GM12878 (cell line): ENCODE measurements at regions not wholly inside any gene's neighbourhood (a gene's known extent, or its start where the extent isn't known, plus 50 kb on each side); places are given as distances from the start of the nearest gene placed in this dataset.

Experiments used
- ATAC-seq: fragments of 200-7000 bp; cut with Tn5 transposase; 3 replicates; pipeline ENCODE4 v1.9.1; 2020; ENCODE audit warnings: mild to moderate bottlenecking, moderate library complexity
- BruUV-seq: library from RNA; stranded (reverse); fragments of 400-500 nt; replicated peaks from 2 replicates; lab custom pipeline; 2021; lab: Mats Ljungman, UMichigan
- CTCF ChIA-PET: fragments of 300-600 bp; sonication (Branson Sonifier 250); formaldehyde crosslinking; extraction: SDS; loops from one replicate; lab custom pipeline; 2021; ENCODE audit warnings: inconsistent platforms; lab: Yijun Ruan, JAX
- POLR2A ChIA-PET: fragments of 350-600 bp; formaldehyde crosslinking; extraction: SDS; loops from one replicate; lab custom pipeline; 2021; ENCODE audit warnings: inconsistent platforms; lab: Charles Lee
- RAD21 ChIA-PET: fragments of 300-600 bp; sonication (Branson Sonifier 250); formaldehyde crosslinking; loops from one replicate; lab custom pipeline; 2023; ENCODE audit warnings: antibody characterized with exemption; ENCODE audit not compliant: unreplicated experiment; lab: Charles Lee
- SMC1A ChIA-PET: fragments of 300-600 bp; sonication (Branson Sonifier 250); formaldehyde crosslinking; loops from one replicate; lab custom pipeline; 2023; ENCODE audit not compliant: unreplicated experiment, uncharacterized antibody; lab: Charles Lee
- DNase-seq: peaks from one replicate; pipeline ENCODE4 v3.0.0-alpha.2; 2011; ENCODE audit warnings: low read depth, low spot score
- FAIRE-seq: peaks from 3 replicates; lab custom pipeline; 2011; peaks lifted over from hg19 to GRCh38; lab: Jason Lieb, UNC
- H2AFZ ChIP-seq: 2 replicates; pipeline ENCODE4 v1.6.0; 2011; ENCODE audit warnings: low read depth, low read length, control low read depth; ENCODE audit not compliant: control insufficient read depth
- H3K27ac ChIP-seq: 2 replicates; pipeline ENCODE4 v1.5.1; 2011; ENCODE audit warnings: control low read depth; ENCODE audit not compliant: control insufficient read depth, insufficient read depth
- H3K27me3 ChIP-seq, 2 experiments: replicated peaks in 1 of 2; 2 replicates each; pipeline versions ENCODE4 v1.6.0 to v1.6.1; 2011; ENCODE audit warnings: low read length in 1 of 2; ENCODE audit not compliant: control insufficient read depth in 2 of 2, insufficient read depth in 2 of 2
- H3K36me3 ChIP-seq, 2 experiments: 2 replicates each; pipeline ENCODE4 v1.5.1; 2011; ENCODE audit warnings: low read length in 1 of 2; ENCODE audit not compliant: control insufficient read depth in 2 of 2, insufficient read depth in 2 of 2
- H3K4me1 ChIP-seq: 2 replicates; pipeline ENCODE4 v1.6.1; 2011; ENCODE audit warnings: mild to moderate bottlenecking, low read length, moderate library complexity, mixed read lengths; ENCODE audit not compliant: control insufficient read depth, insufficient read depth
- H3K4me2 ChIP-seq: 2 replicates; pipeline ENCODE4 v1.6.0; 2011; ENCODE audit warnings: control low read depth; ENCODE audit not compliant: control insufficient read depth, insufficient read depth
- H3K4me3 ChIP-seq: fragments of 200-600 bp; sonication (generic); 2 replicates; pipeline ENCODE4 v1.5.1; 2016
- H3K79me2 ChIP-seq: 2 replicates; pipeline ENCODE4 v1.6.0; 2011; ENCODE audit warnings: low read length; ENCODE audit not compliant: control insufficient read depth, insufficient read depth
- H3K9ac ChIP-seq: 2 replicates; pipeline ENCODE4 v1.8.0; 2011; ENCODE audit warnings: low read length, control low read depth, mixed read lengths; ENCODE audit not compliant: control insufficient read depth, insufficient read depth
- H3K9me3 ChIP-seq: replicated peaks from 3 replicates; pipeline ENCODE4 v1.5.1; 2011; ENCODE audit warnings: mild to moderate bottlenecking, low read length; ENCODE audit not compliant: control insufficient read depth, insufficient read depth
- H4K20me1 ChIP-seq: 2 replicates; pipeline ENCODE4 v1.6.0; 2011; ENCODE audit not compliant: control insufficient read depth, insufficient read depth
- BMI1 ChIP-seq: fragments of 450-650 bp; IDR thresholded peaks from 2 replicates; pipeline ENCODE4 v1.6.1; 2016; ENCODE audit warnings: mild to moderate bottlenecking, moderate library complexity, borderline replicate concordance
- CBX5 ChIP-seq: sonication (generic); IDR thresholded peaks from 2 replicates; pipeline ENCODE4 v1.6.1; 2016; ENCODE audit warnings: low read depth, moderate library complexity, mild to moderate bottlenecking, inconsistent platforms
- CHD2 ChIP-seq: IDR thresholded peaks from 2 replicates; pipeline ENCODE4 v1.6.1; 2011; ENCODE audit warnings: low read depth, low read length, improper control_type of control experiment, borderline replicate concordance
- MEF2B ChIP-seq: fragments of 450-650 bp; IDR thresholded peaks from 2 replicates; pipeline ENCODE4 v1.6.1; 2018; ENCODE audit warnings: mild to moderate bottlenecking, moderate library complexity; ENCODE audit not compliant: partially characterized antibody, poor library complexity, severe bottlenecking
- NRF1 ChIP-seq: conservative IDR thresholded peaks from 2 replicates; pipeline ENCODE4 v1.6.1; 2011; ENCODE audit warnings: mild to moderate bottlenecking, low read depth, low read length, improper control_type of control experiment
- POLR2A ChIP-seq: IDR thresholded peaks from 2 replicates; pipeline ENCODE4 v1.6.1; 2011; ENCODE audit warnings: low read depth, mild to moderate bottlenecking, low read length
- SMARCA5 ChIP-seq: fragments of 450-650 bp; IDR thresholded peaks from 2 replicates; pipeline ENCODE4 v1.6.1; 2017; ENCODE audit warnings: mild to moderate bottlenecking
- TBL1XR1 ChIP-seq: IDR thresholded peaks from 2 replicates; pipeline ENCODE4 v1.6.1; 2012; ENCODE audit warnings: low read depth, low read length, improper control_type of control experiment
- YY1 ChIP-seq: IDR thresholded peaks from 2 replicates; pipeline ENCODE4 v1.6.1; 2011; ENCODE audit warnings: low read depth, mild to moderate bottlenecking, low read length
- ZNF217 ChIP-seq: fragments of 450-650 bp; IDR thresholded peaks from 2 replicates; pipeline ENCODE4 v1.6.1; 2017; ENCODE audit warnings: antibody characterized with exemption, mild to moderate bottlenecking
- ZNF622 ChIP-seq: fragments of 450-650 bp; IDR thresholded peaks from 2 replicates; pipeline ENCODE4 v1.6.1; 2017; ENCODE audit warnings: mild to moderate bottlenecking, inconsistent platforms
- ZSCAN29 ChIP-seq: fragments of 450-650 bp; IDR thresholded peaks from 2 replicates; pipeline ENCODE4 v1.6.1; 2017; ENCODE audit warnings: mild to moderate bottlenecking, moderate library complexity
- WGBS: methylation state at CpG from one replicate; pipeline ENCODE4 v1.1.6; 2016; ENCODE audit warnings: low lambda C conversion rate; ENCODE audit not compliant: insufficient replicate concordance, insufficient coverage; ENCODE audit errors: missing lambda C conversion rate; 5-methylcytosine and 5-hydroxymethylcytosine counted together
- in situ Hi-C: fragments of 300-500 bp; cut with MboI; formaldehyde crosslinking; loops from 9 replicates; pipeline ENCODE4 v1.14.3; 2018; ENCODE audit warnings: mixed read lengths
- intact Hi-C: fragments of 100-400 bp; cut with micrococcal nuclease; formaldehyde crosslinking; loops from one replicate; pipeline ENCODE4 v1.14.2; 2022; ENCODE audit not compliant: unreplicated experiment
- TF ChIP-seq, protein P1 (sequence below): fragments of 450-650 bp; IDR thresholded peaks from 2 replicates; pipeline ENCODE4 v1.6.1; 2016; ENCODE audit warnings: mild to moderate bottlenecking, moderate library complexity, borderline replicate concordance
- TF ChIP-seq, protein P2 (sequence below): IDR thresholded peaks from 2 replicates; pipeline ENCODE4 v1.6.1; 2012; ENCODE audit warnings: mild to moderate bottlenecking, low read depth, low read length
- TF ChIP-seq, protein P3 (sequence below): fragments of 450-650 bp; IDR thresholded peaks from 2 replicates; pipeline ENCODE4 v1.6.1; 2017; ENCODE audit warnings: mild to moderate bottlenecking
- TF ChIP-seq, protein P4 (sequence below): IDR thresholded peaks from 2 replicates; pipeline ENCODE4 v1.6.1; 2012; ENCODE audit warnings: low read depth, low read length, improper control_type of control experiment

DNA sequence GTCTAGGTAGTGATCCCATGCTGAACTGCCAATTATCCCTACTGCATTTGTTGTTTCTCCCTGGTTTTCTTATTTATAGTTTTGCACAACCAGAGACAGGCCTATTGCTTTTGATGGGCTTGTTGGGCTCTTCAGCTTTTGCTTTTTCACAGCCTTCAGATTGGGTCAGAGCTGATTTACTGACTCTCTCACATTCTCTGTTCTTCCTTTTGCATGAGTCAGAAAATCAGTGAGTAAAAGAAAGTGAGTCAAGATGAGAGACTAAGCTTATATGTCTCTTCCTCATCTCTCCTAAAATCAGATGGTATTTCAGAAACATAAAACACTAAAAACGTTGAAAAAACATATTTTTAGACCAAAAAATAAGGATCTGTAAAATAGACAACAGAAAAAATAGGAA, 1135.4 kb downstream of the XPNPEP1 start:
- CTCF ChIA-PET: interaction anchor here (1.0 to 1.4 kb wide), 3 partner anchors 9 to 20 kb away, joined by 3 read pairs; no protein-coding TSS in a partner anchor
- SMC1A ChIA-PET: no interaction called here
- H3K4me2 ChIP-seq: no peak overlapping the region
- H3K27ac ChIP-seq: no peak overlapping the region
- in situ Hi-C loops: no loop called here
- no peak for DNase-seq
- H3K4me1 ChIP-seq: no peaks in the 10 kb centered on the region
- H3K4me3 ChIP-seq: no peak overlapping the region
- no TSS peak for BruUV-seq
- no peaks in the 10 kb centered on the region for H3K36me3 ChIP-seq
- RAD21 ChIA-PET: interaction anchor here (0.8 kb wide), 1 partner anchor 243 kb away, joined by 4 read pairs; no protein-coding TSS in a partner anchor
- FAIRE-seq: no peak
- ATAC-seq: no peak
- WGBS: 0% methylated on average over 1 of the region's 1 CpG
- no peak overlapping the region for H2AFZ ChIP-seq
- no peaks in the 10 kb centered on the region for H4K20me1 ChIP-seq
- peaks cover 2% of the 10 kb centered on the region; the same call in 1 of the 3 replicates for H3K9me3 ChIP-seq
- H3K9ac ChIP-seq: no peak overlapping the region
- intact Hi-C loops: loop anchor here (10.0 kb wide), 3 partner anchors 433 to 973 kb away; no protein-coding TSS in a partner anchor
- POLR2A ChIA-PET: no interaction called here
- no peaks in the 10 kb centered on the region for H3K79me2 ChIP-seq
- no peaks in the 10 kb centered on the region for H3K27me3 ChIP-seq
- TF ChIP-seq, protein P1, sequence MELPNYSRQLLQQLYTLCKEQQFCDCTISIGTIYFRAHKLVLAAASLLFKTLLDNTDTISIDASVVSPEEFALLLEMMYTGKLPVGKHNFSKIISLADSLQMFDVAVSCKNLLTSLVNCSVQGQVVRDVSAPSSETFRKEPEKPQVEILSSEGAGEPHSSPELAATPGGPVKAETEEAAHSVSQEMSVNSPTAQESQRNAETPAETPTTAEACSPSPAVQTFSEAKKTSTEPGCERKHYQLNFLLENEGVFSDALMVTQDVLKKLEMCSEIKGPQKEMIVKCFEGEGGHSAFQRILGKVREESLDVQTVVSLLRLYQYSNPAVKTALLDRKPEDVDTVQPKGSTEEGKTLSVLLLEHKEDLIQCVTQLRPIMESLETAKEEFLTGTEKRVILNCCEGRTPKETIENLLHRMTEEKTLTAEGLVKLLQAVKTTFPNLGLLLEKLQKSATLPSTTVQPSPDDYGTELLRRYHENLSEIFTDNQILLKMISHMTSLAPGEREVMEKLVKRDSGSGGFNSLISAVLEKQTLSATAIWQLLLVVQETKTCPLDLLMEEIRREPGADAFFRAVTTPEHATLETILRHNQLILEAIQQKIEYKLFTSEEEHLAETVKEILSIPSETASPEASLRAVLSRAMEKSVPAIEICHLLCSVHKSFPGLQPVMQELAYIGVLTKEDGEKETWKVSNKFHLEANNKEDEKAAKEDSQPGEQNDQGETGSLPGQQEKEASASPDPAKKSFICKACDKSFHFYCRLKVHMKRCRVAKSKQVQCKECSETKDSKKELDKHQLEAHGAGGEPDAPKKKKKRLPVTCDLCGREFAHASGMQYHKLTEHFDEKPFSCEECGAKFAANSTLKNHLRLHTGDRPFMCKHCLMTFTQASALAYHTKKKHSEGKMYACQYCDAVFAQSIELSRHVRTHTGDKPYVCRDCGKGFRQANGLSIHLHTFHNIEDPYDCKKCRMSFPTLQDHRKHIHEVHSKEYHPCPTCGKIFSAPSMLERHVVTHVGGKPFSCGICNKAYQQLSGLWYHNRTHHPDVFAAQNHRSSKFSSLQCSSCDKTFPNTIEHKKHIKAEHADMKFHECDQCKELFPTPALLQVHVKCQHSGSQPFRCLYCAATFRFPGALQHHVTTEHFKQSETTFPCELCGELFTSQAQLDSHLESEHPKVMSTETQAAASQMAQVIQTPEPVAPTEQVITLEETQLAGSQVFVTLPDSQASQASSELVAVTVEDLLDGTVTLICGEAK: no peak
- TF ChIP-seq ZNF622 (no peak), CHD2 (no peak), NRF1 (no peak), YY1 (no peak), POLR2A (no peak), ZNF217 (no peak), TBL1XR1 (no peak), CBX5 (no peak), ZSCAN29 (no peak), SMARCA5 (no peak), MEF2B (no peak), BMI1 (no peak)
- TF ChIP-seq, protein P2, sequence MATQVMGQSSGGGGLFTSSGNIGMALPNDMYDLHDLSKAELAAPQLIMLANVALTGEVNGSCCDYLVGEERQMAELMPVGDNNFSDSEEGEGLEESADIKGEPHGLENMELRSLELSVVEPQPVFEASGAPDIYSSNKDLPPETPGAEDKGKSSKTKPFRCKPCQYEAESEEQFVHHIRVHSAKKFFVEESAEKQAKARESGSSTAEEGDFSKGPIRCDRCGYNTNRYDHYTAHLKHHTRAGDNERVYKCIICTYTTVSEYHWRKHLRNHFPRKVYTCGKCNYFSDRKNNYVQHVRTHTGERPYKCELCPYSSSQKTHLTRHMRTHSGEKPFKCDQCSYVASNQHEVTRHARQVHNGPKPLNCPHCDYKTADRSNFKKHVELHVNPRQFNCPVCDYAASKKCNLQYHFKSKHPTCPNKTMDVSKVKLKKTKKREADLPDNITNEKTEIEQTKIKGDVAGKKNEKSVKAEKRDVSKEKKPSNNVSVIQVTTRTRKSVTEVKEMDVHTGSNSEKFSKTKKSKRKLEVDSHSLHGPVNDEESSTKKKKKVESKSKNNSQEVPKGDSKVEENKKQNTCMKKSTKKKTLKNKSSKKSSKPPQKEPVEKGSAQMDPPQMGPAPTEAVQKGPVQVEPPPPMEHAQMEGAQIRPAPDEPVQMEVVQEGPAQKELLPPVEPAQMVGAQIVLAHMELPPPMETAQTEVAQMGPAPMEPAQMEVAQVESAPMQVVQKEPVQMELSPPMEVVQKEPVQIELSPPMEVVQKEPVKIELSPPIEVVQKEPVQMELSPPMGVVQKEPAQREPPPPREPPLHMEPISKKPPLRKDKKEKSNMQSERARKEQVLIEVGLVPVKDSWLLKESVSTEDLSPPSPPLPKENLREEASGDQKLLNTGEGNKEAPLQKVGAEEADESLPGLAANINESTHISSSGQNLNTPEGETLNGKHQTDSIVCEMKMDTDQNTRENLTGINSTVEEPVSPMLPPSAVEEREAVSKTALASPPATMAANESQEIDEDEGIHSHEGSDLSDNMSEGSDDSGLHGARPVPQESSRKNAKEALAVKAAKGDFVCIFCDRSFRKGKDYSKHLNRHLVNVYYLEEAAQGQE: no peak
- TF ChIP-seq, protein P3, sequence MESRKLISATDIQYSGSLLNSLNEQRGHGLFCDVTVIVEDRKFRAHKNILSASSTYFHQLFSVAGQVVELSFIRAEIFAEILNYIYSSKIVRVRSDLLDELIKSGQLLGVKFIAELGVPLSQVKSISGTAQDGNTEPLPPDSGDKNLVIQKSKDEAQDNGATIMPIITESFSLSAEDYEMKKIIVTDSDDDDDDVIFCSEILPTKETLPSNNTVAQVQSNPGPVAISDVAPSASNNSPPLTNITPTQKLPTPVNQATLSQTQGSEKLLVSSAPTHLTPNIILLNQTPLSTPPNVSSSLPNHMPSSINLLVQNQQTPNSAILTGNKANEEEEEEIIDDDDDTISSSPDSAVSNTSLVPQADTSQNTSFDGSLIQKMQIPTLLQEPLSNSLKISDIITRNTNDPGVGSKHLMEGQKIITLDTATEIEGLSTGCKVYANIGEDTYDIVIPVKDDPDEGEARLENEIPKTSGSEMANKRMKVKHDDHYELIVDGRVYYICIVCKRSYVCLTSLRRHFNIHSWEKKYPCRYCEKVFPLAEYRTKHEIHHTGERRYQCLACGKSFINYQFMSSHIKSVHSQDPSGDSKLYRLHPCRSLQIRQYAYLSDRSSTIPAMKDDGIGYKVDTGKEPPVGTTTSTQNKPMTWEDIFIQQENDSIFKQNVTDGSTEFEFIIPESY: no peak
- TF ChIP-seq, protein P4, sequence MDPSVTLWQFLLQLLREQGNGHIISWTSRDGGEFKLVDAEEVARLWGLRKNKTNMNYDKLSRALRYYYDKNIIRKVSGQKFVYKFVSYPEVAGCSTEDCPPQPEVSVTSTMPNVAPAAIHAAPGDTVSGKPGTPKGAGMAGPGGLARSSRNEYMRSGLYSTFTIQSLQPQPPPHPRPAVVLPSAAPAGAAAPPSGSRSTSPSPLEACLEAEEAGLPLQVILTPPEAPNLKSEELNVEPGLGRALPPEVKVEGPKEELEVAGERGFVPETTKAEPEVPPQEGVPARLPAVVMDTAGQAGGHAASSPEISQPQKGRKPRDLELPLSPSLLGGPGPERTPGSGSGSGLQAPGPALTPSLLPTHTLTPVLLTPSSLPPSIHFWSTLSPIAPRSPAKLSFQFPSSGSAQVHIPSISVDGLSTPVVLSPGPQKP: no peak
